ENCODE measurements at regions not wholly inside any gene's neighbourhood (a gene's known extent, or its start where the extent isn't known, plus 50 kb on each side); places are given as distances from the start of the nearest gene placed in this dataset.
A peak's percentile ranks its signal among the peaks of the same experiment; 100 is the strongest.

- DNase-seq (ENCODE audit: low read depth, low spot score), result no peak
These were observed 1027.2 kb upstream of the ACVR2A start for GRCh38 chr2:146817613-146818012.

GRCh38 chr2:146814971-146815370 is 1029.9 kb upstream of the ACVR2A start:
- DNase-seq (ENCODE audit: low read depth, low spot score), result no peak

GRCh38 chr2:146807568-146808168 is 1037.2 kb upstream of the ACVR2A start:
- no peak for DNase-seq (ENCODE audit: low read depth, low spot score)

GRCh38 chr2:146806364-146807005 is 1038.3 kb upstream of the ACVR2A start:
- DNase-seq (ENCODE audit: low read depth, low spot score), result no peak

GRCh38 chr2:146804288-146804687 is 1040.5 kb upstream of the ACVR2A start:
- no peak for DNase-seq (ENCODE audit: low read depth, low spot score)

GRCh38 chr2:146801886-146802285 is 1042.9 kb upstream of the ACVR2A start:
- no peak for DNase-seq (ENCODE audit: low read depth, low spot score)

GRCh38 chr2:146786396-146786795 is 1058.4 kb upstream of the ACVR2A start:
- DNase-seq (ENCODE audit: low read depth, low spot score), result no peak

- no peak for DNase-seq (ENCODE audit: low read depth, low spot score)
These were observed 1059.7 kb upstream of the ACVR2A start for GRCh38 chr2:146785101-146785500.

- no peak for DNase-seq (ENCODE audit: low read depth, low spot score)
These were observed 1060.2 kb upstream of the ACVR2A start for GRCh38 chr2:146784602-146785001.

GRCh38 chr2:146777181-146777580 is 1067.6 kb upstream of the ACVR2A start:
- no peak for DNase-seq (ENCODE audit: low read depth, low spot score)

- DNase-seq (ENCODE audit: low read depth, low spot score), result no peak
These were observed 1068.2 kb upstream of the ACVR2A start for GRCh38 chr2:146776596-146776995.

- DNase-seq (ENCODE audit: low read depth, low spot score), result no peak
These were observed 1073.3 kb upstream of the ACVR2A start for GRCh38 chr2:146771531-146771930.

GRCh38 chr2:146764301-146764700 is 1080.5 kb upstream of the ACVR2A start:
- DNase-seq (ENCODE audit: low read depth, low spot score), result no peak

GRCh38 chr2:146762786-146763185 is 1082.0 kb upstream of the ACVR2A start:
- no peak for DNase-seq (ENCODE audit: low read depth, low spot score)

GRCh38 chr2:146754606-146755005 is 1090.2 kb upstream of the ACVR2A start:
- no peak for DNase-seq (ENCODE audit: low read depth, low spot score)

GRCh38 chr2:146748046-146748445 is 1096.8 kb upstream of the ACVR2A start:
- DNase-seq (ENCODE audit: low read depth, low spot score), result no peak

GRCh38 chr2:146741260-146741659 is 1103.6 kb upstream of the ACVR2A start:
- DNase-seq (ENCODE audit: low read depth, low spot score), result no peak

GRCh38 chr2:146734821-146735190 is 1110.0 kb upstream of the ACVR2A start:
- no peak for DNase-seq (ENCODE audit: low read depth, low spot score)

- DNase-seq (ENCODE audit: low read depth, low spot score), result peak; percentile 36
These were observed 1110.6 kb upstream of the ACVR2A start for GRCh38 chr2:146734042-146734820.

- DNase-seq (ENCODE audit: low read depth, low spot score), result no peak
These were observed 1113.9 kb upstream of the ACVR2A start for GRCh38 chr2:146730882-146731281.

- no peak for DNase-seq (ENCODE audit: low read depth, low spot score)
These were observed 1123.3 kb upstream of the ACVR2A start for GRCh38 chr2:146721486-146721885.

- no peak for DNase-seq (ENCODE audit: low read depth, low spot score)
These were observed 1124.7 kb upstream of the ACVR2A start for GRCh38 chr2:146720170-146720569.

- DNase-seq (ENCODE audit: low read depth, low spot score), result no peak
These were observed 1128.2 kb upstream of the ACVR2A start for GRCh38 chr2:146716591-146716990.
